Fibroblast of mammary gland (primary cell): ENCODE measurements at regions not wholly inside any gene's neighbourhood (a gene's known extent, or its start where the extent isn't known, plus 50 kb on each side); places are given as distances from the start of the nearest gene placed in this dataset.

ENCODE experiments used
- DNase-seq: peaks from one replicate; pipeline ENCODE4 v3.0.0-alpha.2; 2010; ENCODE audit warnings: low read depth
- H3K4me3 ChIP-seq: 2 replicates; pipeline ENCODE4 v1.5.1; 2011; ENCODE audit warnings: low read depth, mild to moderate bottlenecking, low read length, moderate library complexity; ENCODE audit not compliant: control insufficient read depth
- TF ChIP-seq, protein P1 (sequence below): conservative IDR thresholded peaks from 2 replicates; pipeline ENCODE4 v1.5.1; 2011; ENCODE audit warnings: low read depth, low read length, inconsistent platforms; ENCODE audit not compliant: control insufficient read depth, insufficient read depth

DNA sequence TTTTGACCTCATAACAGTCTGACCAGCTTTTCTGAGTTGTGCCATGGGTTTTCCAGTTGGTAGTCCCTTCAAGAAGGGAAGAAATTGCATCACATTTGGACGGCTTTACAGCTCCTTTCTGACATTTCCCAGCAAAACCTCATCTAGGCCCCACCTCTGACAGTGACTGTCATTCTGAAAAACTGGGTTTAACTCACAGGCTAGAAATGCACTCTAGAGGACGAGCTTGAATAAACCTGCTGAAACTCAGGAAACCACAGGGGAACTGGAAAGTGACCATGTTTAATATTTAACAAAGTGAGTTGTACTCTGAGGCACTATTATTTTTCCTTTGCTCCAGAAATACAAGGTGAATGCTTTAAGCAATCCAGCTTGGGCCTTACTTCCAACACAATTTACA is 434.3 kb upstream of the RASGEF1B start:
- DNase-seq: no peak
- H3K4me3 ChIP-seq: no peak overlapping the region
- TF ChIP-seq, protein P1, sequence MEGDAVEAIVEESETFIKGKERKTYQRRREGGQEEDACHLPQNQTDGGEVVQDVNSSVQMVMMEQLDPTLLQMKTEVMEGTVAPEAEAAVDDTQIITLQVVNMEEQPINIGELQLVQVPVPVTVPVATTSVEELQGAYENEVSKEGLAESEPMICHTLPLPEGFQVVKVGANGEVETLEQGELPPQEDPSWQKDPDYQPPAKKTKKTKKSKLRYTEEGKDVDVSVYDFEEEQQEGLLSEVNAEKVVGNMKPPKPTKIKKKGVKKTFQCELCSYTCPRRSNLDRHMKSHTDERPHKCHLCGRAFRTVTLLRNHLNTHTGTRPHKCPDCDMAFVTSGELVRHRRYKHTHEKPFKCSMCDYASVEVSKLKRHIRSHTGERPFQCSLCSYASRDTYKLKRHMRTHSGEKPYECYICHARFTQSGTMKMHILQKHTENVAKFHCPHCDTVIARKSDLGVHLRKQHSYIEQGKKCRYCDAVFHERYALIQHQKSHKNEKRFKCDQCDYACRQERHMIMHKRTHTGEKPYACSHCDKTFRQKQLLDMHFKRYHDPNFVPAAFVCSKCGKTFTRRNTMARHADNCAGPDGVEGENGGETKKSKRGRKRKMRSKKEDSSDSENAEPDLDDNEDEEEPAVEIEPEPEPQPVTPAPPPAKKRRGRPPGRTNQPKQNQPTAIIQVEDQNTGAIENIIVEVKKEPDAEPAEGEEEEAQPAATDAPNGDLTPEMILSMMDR: no peak

GRCh38 chr4:81904121-81904520 is 432.4 kb upstream of the RASGEF1B start:
- TF ChIP-seq, protein P1: no peak
- no peak for DNase-seq
- H3K4me3 ChIP-seq: no peak overlapping the region

GRCh38 chr4:81903212-81903611 is 431.5 kb upstream of the RASGEF1B start:
- DNase-seq: no peak
- H3K4me3 ChIP-seq: no peak overlapping the region
- TF ChIP-seq, protein P1: no peak

- no peak for DNase-seq
- TF ChIP-seq, protein P1: no peak
- no peak overlapping the region for H3K4me3 ChIP-seq
These were observed 427.3 kb upstream of the RASGEF1B start for GRCh38 chr4:81898862-81899504.

DNA sequence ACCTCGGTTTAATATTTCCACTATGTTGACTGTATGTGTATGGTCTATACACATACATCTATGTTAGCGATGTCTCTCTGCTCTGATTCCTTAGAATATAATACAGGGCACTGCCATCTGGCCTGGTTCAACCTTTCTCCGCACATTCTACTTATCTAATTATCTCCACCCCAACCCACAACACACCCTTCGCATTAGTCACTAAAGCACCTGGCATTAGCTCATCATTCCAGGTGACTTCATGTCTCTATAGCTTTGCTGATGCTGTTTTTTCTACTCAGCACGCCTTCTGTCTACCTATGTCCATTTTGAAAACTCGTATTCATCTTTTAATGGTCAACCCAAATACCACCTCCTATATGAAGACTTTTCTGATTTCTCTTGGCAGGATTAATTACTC is 425.2 kb upstream of the RASGEF1B start:
- no peak overlapping the region for H3K4me3 ChIP-seq
- no peak for DNase-seq

DNA sequence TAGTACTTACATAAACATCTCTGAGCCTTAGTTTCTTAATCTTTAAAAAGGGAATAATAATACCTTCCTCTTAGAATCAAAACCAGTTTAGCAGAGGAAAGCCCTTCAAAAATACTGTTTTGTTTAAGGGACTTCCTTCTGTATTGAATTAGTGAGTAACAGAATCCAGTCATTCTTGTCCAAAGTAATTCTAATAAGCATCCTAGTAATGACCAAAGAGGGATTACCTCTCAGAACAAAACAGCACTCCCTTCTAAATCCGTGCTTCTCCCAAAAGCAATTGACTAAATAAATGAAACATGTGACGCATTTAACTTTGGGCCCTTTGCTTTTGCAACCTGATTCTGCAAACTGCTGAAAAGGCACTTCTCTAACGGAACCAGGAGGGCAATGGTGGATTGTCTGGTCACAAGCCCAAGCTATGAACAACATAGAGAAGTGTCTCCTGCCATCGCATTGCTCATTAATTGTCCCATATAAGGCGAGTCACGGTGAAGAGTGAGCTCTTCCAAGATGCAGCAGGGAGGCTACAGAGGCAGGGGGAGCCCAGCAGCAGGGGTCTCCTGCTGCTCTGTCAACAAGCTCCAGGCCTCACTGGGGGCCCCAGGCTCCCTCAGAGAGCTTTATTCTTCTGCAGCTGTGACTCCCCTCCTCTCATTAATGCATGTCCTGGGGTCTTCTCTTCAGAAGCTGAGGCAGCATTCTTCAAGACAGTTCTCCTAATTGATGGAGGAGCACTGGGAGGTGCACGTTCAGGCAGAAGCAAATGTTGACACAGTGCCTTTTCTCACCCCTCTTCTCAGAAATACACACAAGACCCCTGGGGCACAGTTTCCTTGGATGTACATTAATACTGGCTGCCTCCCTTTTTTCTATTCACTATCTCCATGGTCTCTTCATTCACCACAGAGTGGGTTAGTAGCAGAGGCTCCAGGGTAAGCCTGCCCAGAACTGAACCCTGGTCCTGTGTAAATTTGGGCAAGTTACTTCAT is 419.6 kb upstream of the RASGEF1B start:
- TF ChIP-seq, protein P1: no peak
- DNase-seq: no peak
- H3K4me3 ChIP-seq: no peak overlapping the region

More for the DNA sequence above, 425.2 kb upstream of the RASGEF1B start:
- TF ChIP-seq, protein P1: no peak
